ENCODE measurements at regions not wholly inside any gene's neighbourhood (a gene's known extent, or its start where the extent isn't known, plus 50 kb on each side); places are given as distances from the start of the nearest gene placed in this dataset.

GRCh38 chr14:105914738-105915385, 388.5 kb downstream of the TMEM121 start:
- Mint-ChIP-seq H3K4me1 (no peaks in the 10 kb centered on the region), H3K9me3 (peaks cover 91% of the 10 kb centered on the region), H3K27ac (no peak overlapping the region), H3K27me3 (ENCODE audit: insufficient read depth, low read depth, poor library complexity) (peaks cover 5% of the 10 kb centered on the region), H3K4me3 (no peak overlapping the region), H3K36me3 (ENCODE audit: low read depth) (peaks cover 20% of the 10 kb centered on the region)
- H3F3A ChIP-seq (replicated peaks; ENCODE audit: low read depth) = no peaks in the 10 kb centered on the region
- H3K27me3 ChIP-seq (ENCODE audit: insufficient read depth) = no peaks in the 10 kb centered on the region
- TF ChIP-seq STAT1 (IDR thresholded peaks at IDR 0.05; ENCODE audit: unreplicated experiment) (no peak), REST (IDR thresholded peaks at IDR 0.05; ENCODE audit: unreplicated experiment) (no peak), POLR2AphosphoS5 (IDR thresholded peaks at IDR 0.05; ENCODE audit: low read depth) (no peak), EZH2 (IDR thresholded peaks at IDR 0.05; ENCODE audit: low read depth, unreplicated experiment) (no peak), NANOG (IDR thresholded peaks at IDR 0.05; ENCODE audit: borderline replicate concordance) (no peak), ZNF462 (CRISPR knock-in tag; IDR thresholded peaks at IDR 0.05) (no peak), ETS1 (IDR thresholded peaks at IDR 0.05) (no peak), JUNB (IDR thresholded peaks at IDR 0.05; ENCODE audit: unreplicated experiment) (no peak), EZH2phosphoT487 (IDR thresholded peaks at IDR 0.05; ENCODE audit: unreplicated experiment) (no peak), ZNF331 (CRISPR knock-in tag; IDR thresholded peaks at IDR 0.05; ENCODE audit: low read depth) (no peak), CREB1 (CRISPR knock-in tag; IDR thresholded peaks at IDR 0.05; ENCODE audit: low read depth) (no peak), ZNF114 (CRISPR knock-in tag; IDR thresholded peaks at IDR 0.05) (no peak)
- TF ChIP-seq, protein P1, sequence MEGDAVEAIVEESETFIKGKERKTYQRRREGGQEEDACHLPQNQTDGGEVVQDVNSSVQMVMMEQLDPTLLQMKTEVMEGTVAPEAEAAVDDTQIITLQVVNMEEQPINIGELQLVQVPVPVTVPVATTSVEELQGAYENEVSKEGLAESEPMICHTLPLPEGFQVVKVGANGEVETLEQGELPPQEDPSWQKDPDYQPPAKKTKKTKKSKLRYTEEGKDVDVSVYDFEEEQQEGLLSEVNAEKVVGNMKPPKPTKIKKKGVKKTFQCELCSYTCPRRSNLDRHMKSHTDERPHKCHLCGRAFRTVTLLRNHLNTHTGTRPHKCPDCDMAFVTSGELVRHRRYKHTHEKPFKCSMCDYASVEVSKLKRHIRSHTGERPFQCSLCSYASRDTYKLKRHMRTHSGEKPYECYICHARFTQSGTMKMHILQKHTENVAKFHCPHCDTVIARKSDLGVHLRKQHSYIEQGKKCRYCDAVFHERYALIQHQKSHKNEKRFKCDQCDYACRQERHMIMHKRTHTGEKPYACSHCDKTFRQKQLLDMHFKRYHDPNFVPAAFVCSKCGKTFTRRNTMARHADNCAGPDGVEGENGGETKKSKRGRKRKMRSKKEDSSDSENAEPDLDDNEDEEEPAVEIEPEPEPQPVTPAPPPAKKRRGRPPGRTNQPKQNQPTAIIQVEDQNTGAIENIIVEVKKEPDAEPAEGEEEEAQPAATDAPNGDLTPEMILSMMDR (conservative IDR thresholded peaks at IDR 0.05; ENCODE audit: low read depth in 2 of 2) = no peak
- H3K4me1 ChIP-seq (ENCODE audit: insufficient read depth) = no peaks in the 10 kb centered on the region
- no peak overlapping the region for H3K4me2 ChIP-seq
- H3K4me3 ChIP-seq = no peak overlapping the region
- DNase-seq (ENCODE audit: low spot score) (no peak), ATAC-seq (no peak)
- H3K27ac ChIP-seq (ENCODE audit: low read depth) = no peak overlapping the region
- no peaks in the 10 kb centered on the region for H4K20me1 ChIP-seq (replicated peaks; ENCODE audit: insufficient read depth)
- no peak overlapping the region for H2AFZ ChIP-seq
- no peaks in the 10 kb centered on the region for H3K36me3 ChIP-seq (ENCODE audit: insufficient read depth)
- H3K9me2 ChIP-seq (ENCODE audit: insufficient read depth) = no peaks in the 10 kb centered on the region
- no peaks in the 10 kb centered on the region for H3K79me2 ChIP-seq (replicated peaks; ENCODE audit: insufficient read depth)
